Right hindlimb (tissue), 1 donor: ENCODE measurements at regions not wholly inside any gene's neighbourhood (a gene's known extent, or its start where the extent isn't known, plus 50 kb on each side); places are given as distances from the start of the nearest gene placed in this dataset.

Experiments used
- DNase-seq: peaks from one replicate; pipeline ENCODE4 v3.0.0-alpha.2; 2018

- no peak for DNase-seq
These were observed 154.5 kb upstream of the SPAG17 start for GRCh38 chr1:118339400-118340124.

GRCh38 chr1:118338936-118339335 lies 153.9 kb upstream of the SPAG17 start:
- peak; percentile 64 for DNase-seq

GRCh38 chr1:118337346-118337745 lies 152.3 kb upstream of the SPAG17 start:
- DNase-seq: no peak

GRCh38 chr1:118335331-118335732 lies 150.3 kb upstream of the SPAG17 start:
- peak; percentile 21 for DNase-seq

GRCh38 chr1:118334506-118334905 lies 149.5 kb upstream of the SPAG17 start:
- no peak for DNase-seq

GRCh38 chr1:118333601-118334210 lies 148.7 kb upstream of the SPAG17 start:
- DNase-seq: peak; percentile 81

GRCh38 chr1:118326960-118327629 lies 142.1 kb upstream of the SPAG17 start:
- DNase-seq: no peak

- DNase-seq: no peak
These were observed 140.7 kb upstream of the SPAG17 start for GRCh38 chr1:118325550-118326225.

- no peak for DNase-seq
These were observed 138.2 kb upstream of the SPAG17 start for GRCh38 chr1:118323246-118323645.

- no peak for DNase-seq
These were observed 137.3 kb upstream of the SPAG17 start for GRCh38 chr1:118322331-118322730.

GRCh38 chr1:118321840-118322239 lies 136.8 kb upstream of the SPAG17 start:
- DNase-seq: peak; percentile 47

- peak; percentile 33 for DNase-seq
These were observed 133.0 kb upstream of the SPAG17 start for GRCh38 chr1:118317842-118318614.

GRCh38 chr1:118306851-118307250 lies 121.8 kb upstream of the SPAG17 start:
- no peak for DNase-seq

GRCh38 chr1:118304722-118305359 lies 119.8 kb upstream of the SPAG17 start:
- no peak for DNase-seq

- no peak for DNase-seq
These were observed 118.5 kb upstream of the SPAG17 start for GRCh38 chr1:118303534-118303933.

GRCh38 chr1:118303064-118303463 lies 118.0 kb upstream of the SPAG17 start:
- no peak for DNase-seq

- no peak for DNase-seq
These were observed 117.1 kb upstream of the SPAG17 start for GRCh38 chr1:118302145-118302544.

- DNase-seq: no peak
These were observed 115.8 kb upstream of the SPAG17 start for GRCh38 chr1:118300808-118301207.

- DNase-seq: no peak
These were observed 113.4 kb upstream of the SPAG17 start for GRCh38 chr1:118298397-118298796.

- DNase-seq: no peak
These were observed 112.5 kb upstream of the SPAG17 start for GRCh38 chr1:118297521-118297920.

- DNase-seq: peak; percentile 69
These were observed 110.0 kb upstream of the SPAG17 start for GRCh38 chr1:118294875-118295642.
